ENCODE measurements at regions not wholly inside any gene's neighbourhood (a gene's known extent, or its start where the extent isn't known, plus 50 kb on each side); places are given as distances from the start of the nearest gene placed in this dataset.

- no peak for DNase-seq
Measured at GRCh38 chr13:40403509-40404241, 262.8 kb downstream of the FOXO1 start.

- no peak for DNase-seq
Measured at GRCh38 chr13:40404407-40404806, 262.0 kb downstream of the FOXO1 start.

- DNase-seq: no peak
Measured at GRCh38 chr13:40404967-40405716, 261.3 kb downstream of the FOXO1 start.

GRCh38 chr13:40406405-40407120 is 259.9 kb downstream of the FOXO1 start:
- DNase-seq: no peak

GRCh38 chr13:40407567-40407966 is 258.9 kb downstream of the FOXO1 start:
- no peak for DNase-seq

GRCh38 chr13:40408602-40409001 is 257.8 kb downstream of the FOXO1 start:
- no peak for DNase-seq

- DNase-seq: no peak
Measured at GRCh38 chr13:40409278-40409677, 257.2 kb downstream of the FOXO1 start.

- DNase-seq: no peak
Measured at GRCh38 chr13:40410315-40410714, 256.1 kb downstream of the FOXO1 start.

- no peak for DNase-seq
Measured at GRCh38 chr13:40420160-40420740, 246.2 kb downstream of the FOXO1 start.

GRCh38 chr13:40422588-40423235 is 243.7 kb downstream of the FOXO1 start:
- DNase-seq: no peak

- DNase-seq: no peak
Measured at GRCh38 chr13:40428354-40428753, 238.1 kb downstream of the FOXO1 start.

- no peak for DNase-seq
Measured at GRCh38 chr13:40429706-40430545, 236.5 kb downstream of the FOXO1 start.

GRCh38 chr13:40432018-40432978 is 234.1 kb downstream of the FOXO1 start:
- no peak for DNase-seq

- no peak for DNase-seq
Measured at GRCh38 chr13:40433001-40433400, 233.4 kb downstream of the FOXO1 start.

GRCh38 chr13:40433577-40433976 is 232.9 kb downstream of the FOXO1 start:
- DNase-seq: no peak

- no peak for DNase-seq
Measured at GRCh38 chr13:40434516-40435397, 231.7 kb downstream of the FOXO1 start.

- DNase-seq: no peak
Measured at GRCh38 chr13:40438022-40438680, 228.3 kb downstream of the FOXO1 start.

- no peak for DNase-seq
Measured at GRCh38 chr13:40438999-40439797, 227.2 kb downstream of the FOXO1 start.
